ENCODE measurements at regions not wholly inside any gene's neighbourhood (a gene's known extent, or its start where the extent isn't known, plus 50 kb on each side); places are given as distances from the start of the nearest gene placed in this dataset.

DNA sequence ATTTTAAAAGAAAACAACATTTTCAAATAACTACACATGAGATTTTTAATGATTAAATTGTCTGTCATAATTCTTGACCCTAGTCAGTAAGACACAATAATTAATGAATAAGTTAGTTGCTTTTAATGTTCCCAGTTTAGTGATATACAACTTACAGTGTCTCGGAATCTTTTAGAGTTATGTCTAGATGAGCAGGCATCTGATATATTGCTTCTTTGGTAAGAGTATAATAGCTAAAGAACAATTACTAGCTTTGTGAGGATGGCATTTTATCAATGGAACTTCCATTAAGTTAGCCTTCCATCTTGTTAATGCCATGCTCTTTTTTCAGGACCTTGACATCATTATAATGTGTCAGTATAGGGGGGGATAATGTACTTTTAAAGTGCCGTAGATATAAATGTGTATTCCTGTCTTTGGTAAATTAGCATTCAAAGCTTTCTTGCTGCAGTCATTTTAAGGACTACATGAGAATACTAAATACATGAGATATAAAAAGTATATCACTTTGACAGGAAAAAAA, 425.1 kb downstream of the PDHA2 start:
- H3K4me1 ChIP-seq (ENCODE audit: control insufficient read depth, insufficient read depth, low read length) = peaks cover 7% of the 10 kb centered on the region
- H3K9ac ChIP-seq (ENCODE audit: low read depth, low read length) = no peak overlapping the region
- H3K4me3 ChIP-seq (ENCODE audit: low read depth, low read length) = no peak overlapping the region
- no peaks in the 10 kb centered on the region for H3K9me3 ChIP-seq (ENCODE audit: control insufficient read depth, insufficient read depth, low read length)
- no peaks in the 10 kb centered on the region for H3K27me3 ChIP-seq (ENCODE audit: control insufficient read depth, insufficient read depth, low read length)
- H3K36me3 ChIP-seq (ENCODE audit: control insufficient read depth, insufficient read depth, low read length) = no peaks in the 10 kb centered on the region

DNA sequence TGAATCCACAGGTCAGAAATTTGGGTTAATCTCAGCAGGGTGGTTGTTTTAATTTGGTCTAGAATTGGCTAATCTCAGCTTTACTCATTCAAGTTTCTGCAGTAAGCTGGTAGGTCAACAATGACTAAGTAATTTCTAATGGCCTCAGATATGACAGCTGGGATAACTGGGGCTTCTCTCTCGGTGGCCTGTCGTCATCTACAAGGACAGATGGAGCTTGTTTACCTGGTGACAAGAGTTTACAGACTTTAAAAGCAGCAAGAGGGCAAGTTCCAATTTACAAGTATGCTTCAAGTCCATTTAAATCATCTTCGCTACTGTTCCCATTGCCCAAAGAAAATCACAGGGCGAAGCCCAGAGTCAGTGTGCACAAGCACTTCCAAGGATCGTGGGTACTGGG, 453.9 kb downstream of the PDHA2 start:
- Histone ChIP-seq H3K9ac (ENCODE audit: low read depth, low read length) (no peak overlapping the region), H3K4me1 (ENCODE audit: control insufficient read depth, insufficient read depth, low read length) (no peaks in the 10 kb centered on the region), H3K36me3 (ENCODE audit: control insufficient read depth, insufficient read depth, low read length) (no peaks in the 10 kb centered on the region), H3K27me3 (ENCODE audit: control insufficient read depth, insufficient read depth, low read length) (no peaks in the 10 kb centered on the region), H3K9me3 (ENCODE audit: control insufficient read depth, insufficient read depth, low read length) (no peaks in the 10 kb centered on the region), H3K4me3 (ENCODE audit: low read depth, low read length) (no peak overlapping the region)

DNA sequence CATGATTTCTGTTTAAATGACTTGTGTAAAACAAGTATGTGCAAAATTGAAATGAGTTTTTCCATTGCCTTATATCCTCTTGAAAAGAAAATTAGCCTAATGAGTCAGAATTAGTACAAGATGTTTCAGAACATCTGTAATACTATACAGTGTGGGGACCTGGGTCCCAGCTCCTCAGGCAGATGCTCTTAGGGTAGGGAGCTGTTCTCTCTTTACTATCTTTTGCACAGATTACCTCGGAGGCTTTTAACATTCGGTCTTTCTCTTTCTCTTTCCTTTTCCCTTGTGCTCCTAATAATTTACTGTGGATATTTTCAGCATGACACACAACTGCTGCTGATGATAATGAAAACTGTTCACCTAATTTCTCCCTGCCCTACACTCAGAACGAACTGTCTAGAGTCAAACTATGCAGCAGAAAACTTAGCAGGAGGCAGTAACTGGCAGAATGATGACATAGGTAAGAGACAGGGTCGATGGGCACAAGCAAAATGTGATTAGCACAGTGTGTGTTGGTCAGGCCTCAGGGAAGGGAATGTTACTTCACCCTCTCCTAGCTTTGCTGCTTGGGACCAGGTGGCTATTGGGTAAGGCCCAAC, 455.3 kb downstream of the PDHA2 start:
- no peak overlapping the region for H3K4me3 ChIP-seq (ENCODE audit: low read depth, low read length)
- no peaks in the 10 kb centered on the region for H3K4me1 ChIP-seq (ENCODE audit: control insufficient read depth, insufficient read depth, low read length)
- H3K36me3 ChIP-seq (ENCODE audit: control insufficient read depth, insufficient read depth, low read length) = no peaks in the 10 kb centered on the region
- H3K9ac ChIP-seq (ENCODE audit: low read depth, low read length) = no peak overlapping the region
- no peaks in the 10 kb centered on the region for H3K27me3 ChIP-seq (ENCODE audit: control insufficient read depth, insufficient read depth, low read length)
- no peaks in the 10 kb centered on the region for H3K9me3 ChIP-seq (ENCODE audit: control insufficient read depth, insufficient read depth, low read length)

DNA sequence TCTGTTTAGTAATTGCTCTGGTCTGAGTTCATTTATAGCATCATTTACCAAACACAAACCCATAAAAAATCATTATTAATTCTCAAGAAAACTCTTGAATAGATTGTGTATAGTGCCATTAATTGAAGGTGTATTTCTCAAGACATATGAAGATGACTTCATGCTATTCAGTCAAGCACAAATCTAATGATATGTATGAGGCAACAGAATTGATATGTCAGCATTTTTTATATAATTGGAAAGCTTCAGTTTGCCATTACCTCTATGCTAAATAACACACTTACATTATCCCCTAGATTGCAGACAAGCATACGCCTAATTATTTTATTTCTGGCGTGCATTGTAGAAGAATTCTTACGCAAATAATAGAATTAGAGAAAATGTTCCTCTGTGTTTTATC, 461.8 kb downstream of the PDHA2 start:
- Histone ChIP-seq H3K9ac (ENCODE audit: low read depth, low read length) (no peak overlapping the region), H3K36me3 (ENCODE audit: control insufficient read depth, insufficient read depth, low read length) (no peaks in the 10 kb centered on the region), H3K9me3 (ENCODE audit: control insufficient read depth, insufficient read depth, low read length) (no peaks in the 10 kb centered on the region), H3K4me1 (ENCODE audit: control insufficient read depth, insufficient read depth, low read length) (no peaks in the 10 kb centered on the region), H3K27me3 (ENCODE audit: control insufficient read depth, insufficient read depth, low read length) (no peaks in the 10 kb centered on the region), H3K4me3 (ENCODE audit: low read depth, low read length) (no peak overlapping the region)

DNA sequence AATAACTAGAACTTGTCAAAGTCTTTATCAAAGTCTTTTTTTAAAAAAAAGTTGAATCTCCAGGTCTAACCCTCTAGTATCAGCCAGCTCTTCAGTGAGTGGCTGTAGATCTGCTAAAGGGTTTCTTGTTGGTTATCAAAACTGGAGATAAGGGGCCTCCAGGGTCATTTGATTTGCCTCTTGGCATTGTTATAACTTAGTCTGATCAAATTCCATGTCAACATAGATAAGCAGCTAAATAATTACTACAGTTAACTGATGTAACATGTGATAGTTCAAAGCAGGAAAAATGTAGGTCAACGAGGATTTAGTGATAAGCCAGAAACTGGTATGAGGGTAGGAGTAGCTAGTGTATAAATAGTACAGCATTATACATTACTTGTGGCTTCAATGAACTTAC, 465.1 kb downstream of the PDHA2 start:
- no peaks in the 10 kb centered on the region for H3K27me3 ChIP-seq (ENCODE audit: control insufficient read depth, insufficient read depth, low read length)
- no peak overlapping the region for H3K9ac ChIP-seq (ENCODE audit: low read depth, low read length)
- H3K36me3 ChIP-seq (ENCODE audit: control insufficient read depth, insufficient read depth, low read length) = no peaks in the 10 kb centered on the region
- no peaks in the 10 kb centered on the region for H3K4me1 ChIP-seq (ENCODE audit: control insufficient read depth, insufficient read depth, low read length)
- H3K4me3 ChIP-seq (ENCODE audit: low read depth, low read length) = no peak overlapping the region
- peaks cover 6% of the 10 kb centered on the region for H3K9me3 ChIP-seq (ENCODE audit: control insufficient read depth, insufficient read depth, low read length)

DNA sequence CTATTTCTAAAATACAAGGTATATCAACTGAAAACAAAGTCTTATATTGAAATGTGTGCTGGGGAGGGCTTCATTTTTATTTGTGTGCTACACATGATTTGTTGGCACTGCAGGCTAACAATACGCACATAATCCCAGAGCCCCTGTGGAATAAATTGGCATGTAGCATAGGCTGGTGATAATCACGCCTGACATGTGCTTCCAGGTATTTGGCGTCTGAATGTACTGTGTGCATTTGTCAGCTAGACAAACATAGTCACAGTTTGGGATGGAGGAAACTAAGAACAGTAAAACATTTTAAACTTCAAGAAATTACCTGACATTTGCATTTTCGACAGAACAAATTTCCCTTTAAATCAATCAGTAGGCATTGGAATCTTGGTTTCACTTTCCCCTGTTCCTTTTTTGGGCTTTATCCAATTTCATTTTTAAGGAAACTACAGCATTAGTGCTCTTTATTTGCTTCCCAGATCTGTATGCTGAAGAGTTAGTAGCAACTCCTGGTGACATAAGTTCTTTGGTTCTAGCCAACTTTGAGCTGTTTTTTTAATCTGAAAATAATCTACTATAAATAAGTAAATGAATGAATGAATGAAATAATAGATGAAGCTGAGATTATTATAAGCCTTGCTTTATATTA, 472.3 kb downstream of the PDHA2 start:
- H3K36me3 ChIP-seq (ENCODE audit: control insufficient read depth, insufficient read depth, low read length) = no peaks in the 10 kb centered on the region
- H3K4me1 ChIP-seq (ENCODE audit: control insufficient read depth, insufficient read depth, low read length) = no peaks in the 10 kb centered on the region
- peaks cover 6% of the 10 kb centered on the region for H3K9me3 ChIP-seq (ENCODE audit: control insufficient read depth, insufficient read depth, low read length)
- no peaks in the 10 kb centered on the region for H3K27me3 ChIP-seq (ENCODE audit: control insufficient read depth, insufficient read depth, low read length)
- no peak overlapping the region for H3K4me3 ChIP-seq (ENCODE audit: low read depth, low read length)
- no peak overlapping the region for H3K9ac ChIP-seq (ENCODE audit: low read depth, low read length)

DNA sequence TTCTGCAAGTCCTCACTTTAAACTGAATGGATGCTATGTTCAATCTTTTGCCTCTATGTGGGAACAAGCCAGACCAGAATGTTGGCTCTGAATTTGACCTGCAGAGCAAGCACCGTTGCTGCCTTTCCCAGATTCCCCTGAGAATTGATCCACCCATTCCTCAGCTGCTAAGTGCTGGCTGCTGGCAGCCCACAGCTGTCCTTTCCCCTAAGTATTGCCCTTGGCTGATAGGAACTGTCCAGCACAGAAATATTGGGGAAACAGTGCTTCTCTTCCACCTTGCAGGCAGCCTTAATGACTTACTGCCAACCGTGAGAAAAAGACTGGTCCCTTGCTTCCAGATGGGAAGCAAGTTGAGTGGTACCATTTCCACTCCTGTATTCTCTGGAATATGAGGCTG, 475.9 kb downstream of the PDHA2 start:
- Histone ChIP-seq H3K27me3 (ENCODE audit: control insufficient read depth, insufficient read depth, low read length) (no peaks in the 10 kb centered on the region), H3K4me3 (ENCODE audit: low read depth, low read length) (no peak overlapping the region), H3K36me3 (ENCODE audit: control insufficient read depth, insufficient read depth, low read length) (no peaks in the 10 kb centered on the region), H3K4me1 (ENCODE audit: control insufficient read depth, insufficient read depth, low read length) (no peaks in the 10 kb centered on the region), H3K9me3 (ENCODE audit: control insufficient read depth, insufficient read depth, low read length) (no peaks in the 10 kb centered on the region), H3K9ac (ENCODE audit: low read depth, low read length) (no peak overlapping the region)

DNA sequence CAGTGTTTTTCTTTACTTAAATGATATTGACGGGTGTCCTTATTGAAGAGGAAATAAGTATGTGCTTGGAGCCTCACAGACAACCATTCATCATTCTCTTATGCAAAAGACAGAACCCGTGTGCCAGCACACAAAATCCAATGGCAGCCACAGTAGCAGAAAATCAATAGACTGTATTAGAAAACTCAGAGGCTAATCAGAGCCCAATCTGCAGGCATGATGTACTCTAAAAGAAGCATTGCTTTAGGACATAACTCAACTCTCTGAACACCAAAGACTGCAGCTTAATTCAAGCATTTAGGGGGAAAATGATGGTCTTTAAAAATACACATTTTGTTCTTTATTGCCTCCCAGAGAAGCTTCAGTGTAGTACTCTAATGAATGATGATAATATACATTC, 476.9 kb downstream of the PDHA2 start:
- H3K9me3 ChIP-seq (ENCODE audit: control insufficient read depth, insufficient read depth, low read length) = no peaks in the 10 kb centered on the region
- H3K36me3 ChIP-seq (ENCODE audit: control insufficient read depth, insufficient read depth, low read length) = no peaks in the 10 kb centered on the region
- no peak overlapping the region for H3K9ac ChIP-seq (ENCODE audit: low read depth, low read length)
- H3K4me1 ChIP-seq (ENCODE audit: control insufficient read depth, insufficient read depth, low read length) = no peaks in the 10 kb centered on the region
- H3K27me3 ChIP-seq (ENCODE audit: control insufficient read depth, insufficient read depth, low read length) = no peaks in the 10 kb centered on the region
- no peak overlapping the region for H3K4me3 ChIP-seq (ENCODE audit: low read depth, low read length)

DNA sequence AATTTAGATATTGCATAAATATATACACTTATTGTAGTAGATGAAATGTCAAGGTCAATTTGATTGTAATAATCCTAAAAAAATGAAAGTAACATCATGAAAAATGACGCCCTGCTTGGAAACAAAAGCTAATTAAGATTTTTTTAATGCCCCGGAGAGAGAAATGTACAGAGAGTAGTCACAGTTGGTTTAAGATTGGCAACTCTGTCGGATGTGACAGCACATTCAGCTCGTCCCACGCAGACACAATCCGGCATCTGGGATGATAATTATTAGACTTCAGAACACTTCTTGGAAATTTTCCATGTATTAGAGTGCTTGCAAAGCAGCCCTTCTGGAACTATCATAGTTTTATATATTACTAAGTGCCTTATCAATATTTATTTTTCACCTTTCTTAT, 478.0 kb downstream of the PDHA2 start:
- no peaks in the 10 kb centered on the region for H3K4me1 ChIP-seq (ENCODE audit: control insufficient read depth, insufficient read depth, low read length)
- H3K9me3 ChIP-seq (ENCODE audit: control insufficient read depth, insufficient read depth, low read length) = no peaks in the 10 kb centered on the region
- H3K36me3 ChIP-seq (ENCODE audit: control insufficient read depth, insufficient read depth, low read length) = no peaks in the 10 kb centered on the region
- no peak overlapping the region for H3K4me3 ChIP-seq (ENCODE audit: low read depth, low read length)
- H3K9ac ChIP-seq (ENCODE audit: low read depth, low read length) = no peak overlapping the region
- no peaks in the 10 kb centered on the region for H3K27me3 ChIP-seq (ENCODE audit: control insufficient read depth, insufficient read depth, low read length)

DNA sequence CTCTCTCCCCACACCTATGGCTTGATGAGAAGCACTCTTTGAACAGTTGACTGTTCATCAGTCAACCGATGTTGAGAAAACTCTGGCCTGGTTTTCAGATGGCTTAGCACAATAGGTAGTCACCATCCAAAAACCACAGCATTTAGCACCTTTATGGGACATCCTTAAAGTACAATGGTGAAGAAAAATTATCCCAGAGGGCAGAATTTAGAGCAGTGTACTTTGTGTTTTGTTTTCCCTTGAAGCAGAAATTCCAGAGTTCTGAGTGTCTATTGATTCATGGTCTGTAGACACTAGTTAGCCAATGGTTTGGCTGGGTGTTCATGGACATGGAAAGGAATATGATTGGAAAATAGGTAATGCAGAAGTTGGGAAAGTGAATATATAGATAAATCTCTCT, 487.0 kb downstream of the PDHA2 start:
- Histone ChIP-seq H3K27me3 (ENCODE audit: control insufficient read depth, insufficient read depth, low read length) (no peaks in the 10 kb centered on the region), H3K4me1 (ENCODE audit: control insufficient read depth, insufficient read depth, low read length) (no peaks in the 10 kb centered on the region), H3K9ac (ENCODE audit: low read depth, low read length) (no peak overlapping the region), H3K36me3 (ENCODE audit: control insufficient read depth, insufficient read depth, low read length) (no peaks in the 10 kb centered on the region), H3K4me3 (ENCODE audit: low read depth, low read length) (no peak overlapping the region), H3K9me3 (ENCODE audit: control insufficient read depth, insufficient read depth, low read length) (no peaks in the 10 kb centered on the region)

DNA sequence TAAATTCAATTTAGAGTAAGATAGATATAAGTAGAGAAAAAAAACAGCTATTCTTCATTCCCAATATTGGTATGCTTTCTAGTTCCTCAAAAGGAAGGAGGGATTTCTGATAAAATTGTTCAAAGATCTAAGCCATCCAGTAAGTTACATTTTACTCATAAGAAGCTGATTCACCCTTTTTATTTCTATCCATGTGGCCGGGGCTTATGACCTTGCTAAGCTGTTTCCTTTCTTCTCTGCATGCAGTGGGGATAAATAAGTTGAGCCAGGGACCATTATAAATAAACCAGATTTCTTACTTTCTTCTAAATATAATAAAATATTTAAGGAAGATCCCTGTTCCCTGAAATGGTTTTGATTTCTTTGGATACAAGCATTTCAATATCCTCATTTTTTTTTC, 502.3 kb downstream of the PDHA2 start:
- Histone ChIP-seq H3K9me3 (ENCODE audit: control insufficient read depth, insufficient read depth, low read length) (no peaks in the 10 kb centered on the region), H3K27me3 (ENCODE audit: control insufficient read depth, insufficient read depth, low read length) (no peaks in the 10 kb centered on the region), H3K9ac (ENCODE audit: low read depth, low read length) (no peak overlapping the region), H3K36me3 (ENCODE audit: control insufficient read depth, insufficient read depth, low read length) (no peaks in the 10 kb centered on the region), H3K4me1 (ENCODE audit: control insufficient read depth, insufficient read depth, low read length) (peaks cover 11% of the 10 kb centered on the region), H3K4me3 (ENCODE audit: low read depth, low read length) (no peak overlapping the region)

DNA sequence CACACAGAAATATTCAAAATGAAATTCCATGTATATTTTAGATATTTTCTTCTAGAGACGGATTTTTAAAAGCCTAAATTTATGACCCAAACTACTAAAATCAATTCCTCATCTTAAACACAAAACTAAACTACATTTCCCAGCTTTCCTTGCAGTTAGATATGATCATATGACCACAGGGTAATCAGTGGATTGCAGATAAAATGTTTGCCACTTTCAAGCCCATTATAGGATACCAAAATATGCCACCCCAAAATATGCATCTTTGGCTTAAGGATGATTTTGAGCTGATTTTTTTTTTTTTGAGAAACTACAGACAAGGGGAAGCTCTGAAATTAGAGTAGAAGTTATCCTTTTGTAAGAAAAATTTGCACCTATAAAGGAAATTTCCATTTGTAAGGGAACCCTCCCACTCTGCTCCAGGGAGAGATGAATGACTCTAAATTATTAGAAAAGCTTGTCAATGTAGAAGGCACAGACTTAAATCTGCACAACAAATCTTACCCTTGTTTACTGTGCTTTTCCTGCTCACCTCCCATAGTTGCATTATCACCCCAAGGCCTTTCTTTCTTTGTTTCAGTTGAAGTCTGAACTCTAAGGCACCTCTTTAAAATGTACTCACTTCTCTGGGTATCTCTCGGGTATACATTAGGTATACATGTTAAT, 503.0 kb downstream of the PDHA2 start:
- Histone ChIP-seq H3K9ac (ENCODE audit: low read depth, low read length) (no peak overlapping the region), H3K9me3 (ENCODE audit: control insufficient read depth, insufficient read depth, low read length) (no peaks in the 10 kb centered on the region), H3K4me1 (ENCODE audit: control insufficient read depth, insufficient read depth, low read length) (peaks cover 11% of the 10 kb centered on the region), H3K36me3 (ENCODE audit: control insufficient read depth, insufficient read depth, low read length) (no peaks in the 10 kb centered on the region), H3K4me3 (ENCODE audit: low read depth, low read length) (no peak overlapping the region), H3K27me3 (ENCODE audit: control insufficient read depth, insufficient read depth, low read length) (no peaks in the 10 kb centered on the region)
